GM19324 (cell line): ENCODE measurements at regions not wholly inside any gene's neighbourhood (a gene's known extent, or its start where the extent isn't known, plus 50 kb on each side); places are given as distances from the start of the nearest gene placed in this dataset.

ENCODE experiments used
- ATAC-seq: cut with Tn5 transposase; IDR thresholded peaks from one replicate; pipeline ENCODE4 v1.9.1; 2021; ENCODE audit warnings: mild to moderate bottlenecking, moderate library complexity; ENCODE audit not compliant: unreplicated experiment, low FRiP score

GRCh38 chr3:151990696-151991376, 117.4 kb downstream of the SUCNR1 start:
- ATAC-seq, result no peak

DNA sequence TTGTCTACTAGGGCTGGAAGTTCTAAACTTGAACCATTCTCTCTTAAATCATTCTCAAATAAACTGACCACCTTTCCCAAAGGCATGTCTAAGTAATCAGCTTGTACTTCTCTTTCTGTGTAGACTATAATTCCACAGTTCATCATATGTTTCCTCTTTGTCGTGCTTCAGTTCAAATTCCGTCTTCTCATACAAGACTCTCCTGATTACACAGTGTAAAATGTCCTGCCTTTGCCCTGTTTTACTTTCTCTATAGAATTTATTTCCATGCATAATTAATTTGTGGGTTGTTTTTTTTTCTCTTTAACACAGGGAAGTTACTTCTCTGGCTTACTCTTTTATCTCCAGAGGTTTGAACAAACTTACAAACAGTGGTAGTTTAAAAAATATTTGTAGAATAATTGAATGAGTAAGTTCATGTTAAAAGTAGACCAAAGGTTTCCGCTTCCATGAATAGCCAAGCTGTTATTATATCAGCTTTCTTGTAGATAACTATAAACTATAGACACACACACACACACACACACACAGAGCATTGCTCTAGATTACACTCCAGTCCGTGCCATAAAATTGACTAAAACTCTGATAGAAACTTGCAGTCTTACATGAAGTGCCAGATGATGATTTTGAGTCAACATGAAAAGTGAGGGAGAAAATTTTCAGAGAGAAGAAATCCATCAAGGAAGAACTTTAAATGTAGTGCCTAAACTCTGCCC, 119.0 kb downstream of the SUCNR1 start:
- ATAC-seq, result no peak

DNA sequence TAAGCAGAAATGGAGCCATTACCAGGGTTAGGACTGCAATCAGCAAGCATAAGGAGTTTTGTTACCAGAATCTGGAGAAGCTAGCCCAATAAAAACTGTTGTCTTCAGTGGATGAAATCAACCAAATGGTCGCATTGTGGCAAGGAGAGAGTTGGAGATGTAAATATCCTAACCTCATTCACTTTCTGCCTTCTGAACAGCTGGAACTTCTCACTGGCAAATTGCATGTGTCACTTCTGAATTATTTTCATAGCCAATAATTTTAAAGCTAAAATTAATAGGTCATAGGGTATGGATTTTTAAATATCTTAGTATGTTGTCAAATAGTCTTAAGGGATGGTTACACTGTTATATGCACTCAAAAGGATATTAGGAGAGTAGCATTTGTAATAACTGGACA, 121.6 kb downstream of the SUCNR1 start:
- ATAC-seq, result no peak

GRCh38 chr3:151998744-151999143, 125.3 kb downstream of the SUCNR1 start:
- ATAC-seq, result no peak

DNA sequence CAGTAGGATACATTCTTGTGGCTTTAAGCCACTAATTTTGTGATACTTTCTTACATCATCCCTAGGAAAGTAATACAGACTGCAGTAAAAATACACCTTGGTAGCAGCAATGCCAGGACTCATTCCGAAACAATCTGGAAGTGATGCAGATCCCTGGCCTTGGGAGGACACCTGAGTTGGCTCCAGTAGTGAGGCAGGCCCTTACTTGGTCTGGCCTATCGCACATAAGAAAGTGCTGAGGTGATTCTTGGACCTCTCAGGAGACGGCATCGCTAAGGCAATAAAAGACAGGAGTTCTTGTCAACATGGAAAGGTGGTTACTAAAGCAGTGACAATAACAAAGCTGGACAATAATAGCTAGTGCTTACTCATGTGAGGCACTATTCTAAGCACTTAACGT, 126.5 kb downstream of the SUCNR1 start:
- ATAC-seq, result no peak

GRCh38 chr3:152011812-152012735, 138.6 kb downstream of the SUCNR1 start:
- ATAC-seq, result no peak

DNA sequence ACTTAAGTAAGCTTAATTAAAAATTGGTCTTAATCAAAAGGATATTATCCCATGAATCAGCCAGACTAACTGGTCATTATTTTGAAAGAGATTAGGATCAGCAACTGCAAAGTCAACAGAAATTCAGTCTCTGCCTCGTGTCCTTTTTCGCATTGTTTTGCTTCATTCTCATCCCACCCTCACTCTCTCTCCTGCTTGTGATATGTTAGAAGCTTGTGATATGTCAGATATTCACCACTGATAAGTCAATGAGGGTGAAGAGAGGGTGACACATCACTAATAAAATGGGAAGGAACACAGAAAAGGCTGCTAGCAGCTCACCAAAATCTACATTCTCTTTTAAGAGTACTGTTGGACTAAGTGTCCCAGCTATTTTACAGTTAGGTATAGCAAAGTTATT, 146.1 kb downstream of the SUCNR1 start:
- no peak for ATAC-seq

DNA sequence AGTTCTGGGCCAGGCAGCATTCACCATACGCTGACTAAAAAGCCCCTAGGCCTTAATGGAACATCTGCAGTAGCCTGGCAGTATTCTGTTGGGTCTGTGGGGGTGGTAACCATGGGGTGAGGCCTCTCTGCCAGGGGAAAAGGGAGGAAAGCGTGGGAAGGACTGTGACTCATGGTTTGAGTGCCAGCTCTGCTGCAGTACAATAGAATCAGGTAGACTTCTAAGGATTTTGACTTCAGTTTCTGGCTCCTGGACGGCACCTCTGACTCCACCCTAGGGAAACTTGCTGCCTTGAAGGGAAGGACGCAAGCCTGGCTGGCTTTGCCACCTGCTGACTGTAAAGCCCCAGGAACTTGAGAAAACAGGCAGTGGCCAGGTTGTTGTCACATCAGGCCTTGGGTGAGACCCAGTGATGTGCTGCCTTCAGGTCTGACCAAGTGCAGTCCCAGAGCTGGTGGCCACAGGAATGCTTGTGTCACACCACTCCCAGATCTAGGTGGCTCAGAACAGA, 148.6 kb downstream of the SUCNR1 start:
- ATAC-seq, result no peak

GRCh38 chr3:152026033-152026556, 152.7 kb downstream of the SUCNR1 start:
- ATAC-seq, result no peak

DNA sequence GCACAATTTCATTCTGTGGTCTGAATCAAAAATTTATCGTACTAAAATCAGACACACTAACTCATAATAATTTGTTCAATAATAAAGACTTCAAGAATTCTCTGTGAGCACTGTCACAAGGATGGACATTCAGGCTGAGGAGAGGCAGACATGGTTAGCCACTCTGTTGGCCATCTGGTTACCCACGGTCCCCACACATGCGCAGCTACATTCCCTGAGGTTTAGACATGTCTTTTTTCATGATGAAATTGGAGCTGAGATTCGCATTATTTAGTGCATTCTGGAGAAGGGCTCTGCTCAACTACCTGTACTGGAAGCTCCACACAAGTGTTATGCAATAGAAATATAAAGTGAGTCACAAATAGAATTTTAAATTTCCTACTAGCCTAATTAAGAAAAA, 156.9 kb downstream of the SUCNR1 start:
- no peak for ATAC-seq

GRCh38 chr3:152031321-152031720, 157.9 kb downstream of the SUCNR1 start:
- no peak for ATAC-seq

DNA sequence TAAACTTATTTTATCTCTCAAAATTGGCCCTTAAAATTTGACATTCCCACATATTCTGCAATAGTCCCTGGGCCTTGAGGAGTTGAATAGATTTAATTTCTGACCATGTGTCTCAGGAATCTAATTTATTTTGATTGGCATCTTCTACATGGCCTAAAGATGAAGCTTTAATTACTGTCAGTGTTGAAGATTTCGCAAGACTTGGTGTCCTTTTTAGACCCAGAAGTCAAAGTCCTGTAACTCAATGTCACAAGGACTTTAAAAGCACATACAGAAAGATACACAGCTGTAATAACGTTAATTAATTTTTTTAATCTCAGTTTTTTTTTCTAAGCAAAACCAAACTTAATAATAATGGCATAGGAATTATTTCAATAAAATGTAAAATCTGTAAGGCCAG, 163.9 kb downstream of the SUCNR1 start:
- no peak for ATAC-seq

DNA sequence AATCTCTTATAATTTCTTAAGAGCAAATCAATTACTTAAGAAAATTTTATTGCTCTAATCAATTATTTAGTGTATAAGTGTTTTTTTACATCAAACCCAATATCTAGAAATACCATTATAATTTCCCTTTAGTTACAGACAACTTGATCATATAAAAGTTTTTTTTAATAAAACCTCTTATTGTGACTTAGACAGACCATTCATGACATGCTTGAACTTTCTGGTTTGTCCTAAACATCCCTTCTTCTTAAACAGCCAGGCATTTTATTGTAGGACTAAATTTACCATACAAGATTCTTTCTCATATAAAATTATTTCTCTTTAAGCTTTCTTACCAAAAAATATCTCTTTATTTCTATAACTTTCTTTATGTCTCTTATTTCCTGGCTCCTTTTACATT, 164.5 kb downstream of the SUCNR1 start:
- no peak for ATAC-seq

GRCh38 chr3:152038490-152038889, 165.0 kb downstream of the SUCNR1 start:
- no peak for ATAC-seq

- ATAC-seq, result peak; percentile 82
Observed at GRCh38 chr3:152039887-152040286, 166.4 kb downstream of the SUCNR1 start.

- ATAC-seq, result no peak
Observed at GRCh38 chr3:152040319-152040718, 166.9 kb downstream of the SUCNR1 start.

DNA sequence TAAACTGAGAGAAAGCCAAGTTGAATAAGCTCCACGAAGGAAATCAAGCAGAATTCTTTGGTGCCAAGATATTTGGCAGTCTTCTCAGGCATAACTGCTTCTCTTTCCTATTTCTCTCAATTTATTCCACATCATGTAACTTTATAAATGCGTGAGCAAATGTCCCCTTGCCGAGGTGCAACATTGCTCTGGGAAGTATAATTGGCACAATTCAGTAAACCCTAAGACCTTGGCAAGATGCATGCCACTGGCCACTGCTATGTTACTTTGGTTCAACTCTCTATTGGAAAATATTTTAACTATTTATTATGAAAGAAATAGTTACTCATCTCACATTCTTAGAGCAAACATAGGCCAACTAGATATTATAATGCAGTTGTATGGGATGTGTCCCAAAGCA, 170.2 kb downstream of the SUCNR1 start:
- no peak for ATAC-seq

GRCh38 chr3:152046280-152046679, 172.8 kb downstream of the SUCNR1 start:
- ATAC-seq, result no peak

GRCh38 chr3:152047465-152047864, 174.0 kb downstream of the SUCNR1 start:
- ATAC-seq, result no peak

DNA sequence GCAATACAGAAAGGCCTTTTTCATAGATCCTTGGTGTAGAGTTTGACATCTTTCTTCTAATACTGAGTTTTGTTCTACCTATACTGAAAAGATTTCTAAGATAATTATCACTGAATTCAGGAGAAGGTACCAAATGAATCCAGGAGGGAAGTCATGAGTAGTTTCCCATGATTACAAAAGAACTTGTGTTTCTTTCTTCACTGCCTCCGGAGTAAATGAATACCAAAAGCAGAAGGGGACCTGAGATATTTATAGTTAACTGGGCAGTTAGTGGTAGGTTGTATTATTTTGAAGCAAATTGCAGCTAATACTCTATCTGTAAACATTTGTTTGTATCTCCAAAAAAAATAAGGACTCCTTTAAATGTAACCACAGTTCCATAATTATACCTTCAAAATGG, 175.4 kb downstream of the SUCNR1 start:
- no peak for ATAC-seq

DNA sequence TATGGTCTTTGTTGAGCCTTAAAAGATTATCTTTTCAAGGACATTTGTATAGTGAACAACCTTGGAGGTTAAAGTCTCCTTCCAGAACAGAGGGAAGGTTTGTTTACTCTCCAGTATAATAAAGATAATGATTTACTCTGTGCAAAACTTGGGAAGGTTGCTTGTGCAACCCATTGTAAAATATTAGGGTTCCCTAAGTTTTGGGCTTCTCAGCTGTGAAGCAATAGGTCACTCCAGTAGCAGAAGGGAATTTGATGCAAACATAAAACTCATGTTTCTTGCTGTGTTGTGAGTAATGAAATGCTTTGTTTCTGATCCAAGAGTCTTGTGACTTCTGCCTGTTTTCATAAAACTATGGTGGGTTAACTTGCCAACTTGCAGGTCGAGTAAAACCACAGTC, 177.5 kb downstream of the SUCNR1 start:
- ATAC-seq, result no peak
